Activated effector memory CD4-positive, alpha-beta T cell treated with Interleukin-2 at 50 U/mL for 16 hours (primary cell): ENCODE measurements at regions not wholly inside any gene's neighbourhood (a gene's known extent, or its start where the extent isn't known, plus 50 kb on each side); places are given as distances from the start of the nearest gene placed in this dataset.
"Not testable (repeated sequence)": the region's sequence is repeated elsewhere in the genome, so short reads cannot be mapped to it uniquely, and the experiment has no call there.

Experiments
- DNase-seq: peaks from one replicate; pipeline ENCODE4 v3.0.0-alpha.2; 2020

- not testable (repeated sequence) for DNase-seq
Observed at GRCh38 chr11:134840165-134840564, 428.1 kb upstream of the B3GAT1 start.

- no peak for DNase-seq
Observed at GRCh38 chr11:134838708-134839107, 426.7 kb upstream of the B3GAT1 start.

- DNase-seq: no peak
Observed at GRCh38 chr11:134837887-134838232, 425.8 kb upstream of the B3GAT1 start.

- DNase-seq: no peak
Observed at GRCh38 chr11:134837166-134837886, 425.3 kb upstream of the B3GAT1 start.

GRCh38 chr11:134836561-134836960, 424.5 kb upstream of the B3GAT1 start:
- no peak for DNase-seq

GRCh38 chr11:134835561-134835960, 423.5 kb upstream of the B3GAT1 start:
- DNase-seq: no peak

- no peak for DNase-seq
Observed at GRCh38 chr11:134830312-134830711, 418.3 kb upstream of the B3GAT1 start.

GRCh38 chr11:134823970-134824369, 411.9 kb upstream of the B3GAT1 start:
- DNase-seq: no peak

- DNase-seq: no peak
Observed at GRCh38 chr11:134822897-134823296, 410.9 kb upstream of the B3GAT1 start.

- DNase-seq: no peak
Observed at GRCh38 chr11:134821422-134821821, 409.4 kb upstream of the B3GAT1 start.

- no peak for DNase-seq
Observed at GRCh38 chr11:134819041-134819440, 407.0 kb upstream of the B3GAT1 start.

GRCh38 chr11:134818516-134818915, 406.5 kb upstream of the B3GAT1 start:
- no peak for DNase-seq

- no peak for DNase-seq
Observed at GRCh38 chr11:134815404-134815803, 403.4 kb upstream of the B3GAT1 start.

- no peak for DNase-seq
Observed at GRCh38 chr11:134807997-134808396, 396.0 kb upstream of the B3GAT1 start.

- DNase-seq: no peak
Observed at GRCh38 chr11:134802598-134802997, 390.6 kb upstream of the B3GAT1 start.

GRCh38 chr11:134802116-134802515, 390.1 kb upstream of the B3GAT1 start:
- DNase-seq: no peak

GRCh38 chr11:134801570-134801969, 389.5 kb upstream of the B3GAT1 start:
- no peak for DNase-seq

- no peak for DNase-seq
Observed at GRCh38 chr11:134800826-134801225, 388.8 kb upstream of the B3GAT1 start.

GRCh38 chr11:134800130-134800529, 388.1 kb upstream of the B3GAT1 start:
- DNase-seq: no peak

GRCh38 chr11:134799386-134799785, 387.3 kb upstream of the B3GAT1 start:
- DNase-seq: no peak

- DNase-seq: no peak
Observed at GRCh38 chr11:134797411-134798089, 385.5 kb upstream of the B3GAT1 start.

GRCh38 chr11:134795017-134795416, 383.0 kb upstream of the B3GAT1 start:
- no peak for DNase-seq

GRCh38 chr11:134794192-134794591, 382.1 kb upstream of the B3GAT1 start:
- DNase-seq: no peak

- DNase-seq: no peak
Observed at GRCh38 chr11:134792677-134793076, 380.6 kb upstream of the B3GAT1 start.

GRCh38 chr11:134792044-134792443, 380.0 kb upstream of the B3GAT1 start:
- DNase-seq: no peak
